ENCODE measurements at regions not wholly inside any gene's neighbourhood (a gene's known extent, or its start where the extent isn't known, plus 50 kb on each side); places are given as distances from the start of the nearest gene placed in this dataset.

GRCh38 chr2:81196933-81197628 is 892.5 kb upstream of the LRRTM1 start:
- no peak for DNase-seq (ENCODE audit: low read depth)
- H3K4me3 ChIP-seq (ENCODE audit: low read depth, low read length): no peak overlapping the region
- no peak for TF ChIP-seq CTCF (IDR thresholded peaks at IDR 0.05; ENCODE audit: insufficient read depth, low read length)

- DNase-seq (ENCODE audit: low read depth): no peak
- H3K4me3 ChIP-seq (ENCODE audit: low read depth, low read length): no peak overlapping the region
- no peak for TF ChIP-seq CTCF (IDR thresholded peaks at IDR 0.05; ENCODE audit: insufficient read depth, low read length)
Measured at GRCh38 chr2:81196383-81196851, 891.9 kb upstream of the LRRTM1 start.

GRCh38 chr2:81195774-81196382 is 891.3 kb upstream of the LRRTM1 start:
- TF ChIP-seq CTCF (IDR thresholded peaks at IDR 0.05; ENCODE audit: insufficient read depth, low read length): no peak
- H3K4me3 ChIP-seq (ENCODE audit: low read depth, low read length): no peak overlapping the region
- no peak for DNase-seq (ENCODE audit: low read depth)

GRCh38 chr2:81195017-81195773 is 890.6 kb upstream of the LRRTM1 start:
- TF ChIP-seq CTCF (IDR thresholded peaks at IDR 0.05; ENCODE audit: insufficient read depth, low read length): no peak
- DNase-seq (ENCODE audit: low read depth): no peak
- no peak overlapping the region for H3K4me3 ChIP-seq (ENCODE audit: low read depth, low read length)

GRCh38 chr2:81194581-81194980 is 890.0 kb upstream of the LRRTM1 start:
- no peak overlapping the region for H3K4me3 ChIP-seq (ENCODE audit: low read depth, low read length)
- DNase-seq (ENCODE audit: low read depth): no peak
- no peak for TF ChIP-seq CTCF (IDR thresholded peaks at IDR 0.05; ENCODE audit: insufficient read depth, low read length)

GRCh38 chr2:81194176-81194575 is 889.6 kb upstream of the LRRTM1 start:
- H3K4me3 ChIP-seq (ENCODE audit: low read depth, low read length): no peak overlapping the region
- TF ChIP-seq CTCF (IDR thresholded peaks at IDR 0.05; ENCODE audit: insufficient read depth, low read length): no peak
- no peak for DNase-seq (ENCODE audit: low read depth)

All from fibroblast of the aortic adventitia (primary cell).